Left renal cortex interstitium (tissue), 4 donors: ENCODE measurements at regions not wholly inside any gene's neighbourhood (a gene's known extent, or its start where the extent isn't known, plus 50 kb on each side); places are given as distances from the start of the nearest gene placed in this dataset.
A peak's percentile ranks its signal among the peaks of the same experiment; 100 is the strongest.
"Not testable (repeated sequence)": the region's sequence is repeated elsewhere in the genome, so short reads cannot be mapped to it uniquely, and the experiment has no call there.

Source experiments
- DNase-seq, 4 donors: peaks; one replicate each; pipeline ENCODE4 v3.0.0-alpha.2; 2013; ENCODE audit warnings: low read depth in 4 of 4, low spot score in 2 of 4, missing footprints in 1 of 4

DNA sequence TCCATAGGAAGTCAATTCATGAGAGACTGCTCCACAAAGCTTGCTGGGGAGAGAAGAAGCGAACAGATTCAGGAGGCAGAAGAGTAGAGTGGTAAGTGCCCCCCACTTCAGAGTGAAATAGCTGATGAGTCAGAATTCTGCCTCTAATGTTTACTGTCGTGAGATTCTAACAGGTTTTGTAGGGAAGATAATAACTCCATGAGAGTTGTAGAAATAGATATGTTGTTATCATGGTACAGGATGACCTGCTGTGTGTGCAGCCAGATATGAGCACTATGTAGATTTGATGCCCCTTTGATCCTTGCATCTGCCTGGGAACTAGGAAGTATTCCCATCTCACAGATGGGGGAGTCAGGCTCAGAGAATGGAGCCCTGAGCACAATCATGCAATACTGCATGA is 502.4 kb upstream of the CDH11 start:
- no peak for DNase-seq

GRCh38 chr16:65622871-65623270 is 501.0 kb upstream of the CDH11 start:
- DNase-seq, result no peak

DNA sequence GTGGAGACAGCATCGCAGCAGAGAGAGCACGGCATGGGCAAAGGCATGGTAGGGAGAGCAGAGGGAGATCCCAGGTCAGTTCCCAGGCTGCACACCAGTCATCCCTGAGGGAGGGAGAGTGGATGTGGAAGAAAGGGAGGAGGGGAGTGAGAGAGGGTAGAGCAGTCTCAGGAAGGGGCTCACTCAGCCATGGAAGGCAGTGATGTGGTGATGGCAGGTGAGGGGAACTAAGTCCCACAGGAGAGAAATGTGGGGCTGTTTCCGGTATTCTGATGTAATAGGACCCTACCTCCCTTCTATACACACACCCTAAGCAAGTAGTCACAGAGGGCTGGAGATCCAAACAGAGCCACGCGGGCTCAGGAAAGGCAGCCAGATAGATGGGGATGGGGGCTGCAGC is 500.3 kb upstream of the CDH11 start:
- DNase-seq, result peak in 2 of 4 donors; percentile 7 to 16

DNA sequence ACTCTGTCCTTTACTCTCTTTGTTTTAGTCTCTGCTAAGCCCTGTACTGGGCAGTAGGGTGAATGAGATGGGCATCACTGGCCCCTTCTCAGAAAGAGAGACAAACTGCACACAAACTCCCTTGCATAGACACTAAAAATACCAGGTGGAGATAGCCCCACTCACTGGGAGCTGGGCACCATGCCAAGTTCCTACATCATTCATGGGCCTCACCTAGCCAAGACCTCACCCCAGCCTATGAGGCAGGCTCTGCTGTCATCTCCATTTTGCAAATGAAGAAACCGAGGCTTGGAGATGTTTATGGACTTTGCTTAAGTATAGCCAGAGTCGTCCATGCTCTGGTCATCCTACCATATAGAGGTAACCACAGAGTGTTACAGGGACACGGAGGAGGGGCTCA is 499.8 kb upstream of the CDH11 start:
- no peak for DNase-seq

- no peak for DNase-seq
Observed at GRCh38 chr16:65619606-65620005, 497.7 kb upstream of the CDH11 start.

DNA sequence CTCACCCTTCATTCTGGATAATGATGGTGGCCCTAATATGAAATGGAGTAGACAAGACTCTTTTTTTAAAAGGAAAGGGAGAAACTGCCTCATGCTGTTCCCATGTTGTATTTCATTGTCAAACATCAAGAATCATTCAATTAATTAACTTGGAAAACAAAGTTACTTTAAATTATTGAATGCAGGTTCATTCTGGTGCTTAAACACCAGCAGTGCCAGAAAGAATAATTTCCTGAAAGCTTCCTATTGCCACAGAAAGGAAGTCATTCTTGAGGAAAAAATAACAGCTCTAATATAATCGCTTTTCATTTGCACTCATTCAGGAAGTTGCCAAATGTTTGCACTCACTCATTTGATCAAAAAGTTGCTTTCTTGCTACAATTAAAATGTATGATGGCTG is 497.1 kb upstream of the CDH11 start:
- DNase-seq, result no peak

- DNase-seq, result no peak
Observed at GRCh38 chr16:65618333-65618732, 496.5 kb upstream of the CDH11 start.

DNA sequence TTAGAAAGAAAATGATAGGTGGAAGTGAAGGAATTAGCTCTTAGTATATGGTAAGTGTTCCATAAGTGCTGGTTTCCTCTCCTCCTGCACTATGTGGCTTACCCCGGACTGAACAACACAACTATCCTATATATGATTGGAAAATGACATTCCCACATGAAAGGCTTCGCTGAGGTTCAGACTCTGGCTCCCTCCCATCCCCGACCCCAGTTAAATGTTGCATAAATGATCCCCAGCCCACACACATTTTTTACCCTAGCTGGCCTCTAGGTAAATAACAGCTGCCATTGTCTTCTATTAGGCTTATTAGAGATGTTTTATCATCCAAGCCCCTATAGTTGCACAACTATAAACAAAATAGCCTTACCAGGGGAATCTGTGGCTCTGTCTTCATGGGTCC is 495.6 kb upstream of the CDH11 start:
- DNase-seq, result no peak

GRCh38 chr16:65608455-65608854 is 486.6 kb upstream of the CDH11 start:
- DNase-seq, result no peak

DNA sequence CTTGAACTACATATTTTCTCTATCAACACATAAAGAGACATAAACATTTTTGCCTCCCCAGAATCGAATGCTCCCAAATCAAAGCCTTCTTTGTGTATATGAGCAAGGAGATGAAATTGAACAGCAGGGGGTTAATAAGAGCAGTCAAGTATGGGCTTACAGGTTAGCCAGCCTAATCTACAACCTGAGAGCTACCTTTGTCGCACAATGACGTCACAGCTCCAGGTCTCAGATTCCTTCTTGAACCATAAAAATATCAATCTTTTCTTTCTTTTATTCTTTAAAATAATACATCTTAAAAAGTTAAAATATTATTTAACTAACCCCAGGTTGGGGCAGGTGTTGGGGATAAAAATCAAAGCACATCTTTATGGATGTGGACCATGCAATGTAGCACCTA is 482.9 kb upstream of the CDH11 start:
- DNase-seq, result no peak

GRCh38 chr16:65601781-65602180 is 479.9 kb upstream of the CDH11 start:
- DNase-seq, result no peak

GRCh38 chr16:65600629-65601028 is 478.8 kb upstream of the CDH11 start:
- DNase-seq, result no peak

DNA sequence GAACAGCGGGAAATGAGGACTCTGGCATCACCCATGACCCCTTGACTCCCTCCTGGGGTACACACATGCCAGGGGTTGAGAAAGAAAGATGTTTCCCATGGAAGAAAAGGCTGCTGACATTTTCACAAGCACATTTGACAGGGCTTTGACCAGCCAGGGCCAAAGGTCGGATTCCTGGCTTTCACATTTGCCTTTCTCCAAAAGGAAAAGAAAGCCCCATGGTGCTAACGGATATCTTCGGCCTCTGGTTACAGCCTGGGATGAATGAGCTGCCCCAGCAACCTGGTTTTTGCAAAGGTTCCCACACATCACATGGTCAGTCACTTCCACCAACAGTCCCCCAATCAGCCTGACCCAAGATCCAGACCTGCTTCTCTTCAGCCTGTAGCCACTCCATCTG is 478.2 kb upstream of the CDH11 start:
- DNase-seq, result no peak

DNA sequence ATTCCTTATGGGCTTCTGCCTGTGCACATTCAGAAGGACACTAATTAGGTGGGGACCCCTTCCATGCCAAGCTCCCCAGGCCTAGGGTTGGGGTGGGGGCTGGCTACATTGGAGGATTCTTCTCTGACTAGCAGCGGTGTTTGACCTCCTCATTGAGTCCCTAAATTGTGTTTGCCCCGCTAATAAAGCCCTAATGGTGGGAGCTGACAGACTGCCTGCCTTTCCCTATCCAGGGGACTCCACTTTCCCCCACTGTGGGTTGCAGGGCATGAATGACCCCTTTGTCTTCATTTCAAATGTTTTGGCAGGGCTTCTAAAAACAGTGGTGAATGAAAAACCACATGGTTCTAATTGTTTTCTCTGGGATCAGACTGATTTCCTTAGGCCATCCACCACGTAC is 476.8 kb upstream of the CDH11 start:
- DNase-seq, result no peak

DNA sequence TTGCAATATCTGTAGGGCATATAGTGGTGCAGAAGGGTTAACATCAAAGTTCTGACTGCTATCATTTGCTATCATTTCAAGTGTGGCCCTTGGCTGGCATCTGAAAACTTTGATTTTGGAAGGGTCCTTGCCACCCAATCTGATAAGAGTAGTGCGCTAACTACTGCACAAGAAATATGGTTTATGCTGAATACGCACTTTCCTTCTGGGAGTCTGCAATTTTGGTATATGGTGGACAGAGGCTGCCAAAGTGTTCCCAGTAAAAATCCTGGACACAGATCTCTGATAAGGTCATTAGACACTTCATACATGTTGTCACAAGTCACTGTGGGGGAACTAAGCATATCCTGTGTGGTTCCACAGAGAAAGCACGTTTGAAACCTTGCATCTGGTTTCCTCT is 461.6 kb upstream of the CDH11 start:
- DNase-seq, result no peak

DNA sequence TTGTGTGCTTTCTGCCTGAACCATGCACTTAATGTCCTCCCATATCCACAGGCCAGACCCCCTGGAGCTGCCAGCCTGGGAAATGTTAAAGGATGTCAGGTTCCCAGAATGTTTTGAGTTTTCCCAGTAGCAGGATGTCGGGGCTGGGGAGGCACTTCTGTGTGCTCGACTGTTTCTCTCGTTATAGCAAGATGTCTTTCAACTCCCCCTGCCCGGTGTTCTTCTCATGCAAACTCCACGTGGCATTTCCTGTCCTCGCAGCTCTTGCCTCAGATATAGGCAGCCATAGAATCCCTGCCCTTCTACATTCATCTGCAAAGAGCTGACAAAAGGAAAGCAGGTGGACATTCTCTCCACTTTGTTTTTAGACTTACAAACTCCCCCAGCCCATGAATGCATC is 457.2 kb upstream of the CDH11 start:
- DNase-seq, result no peak

GRCh38 chr16:65576631-65577030 is 454.8 kb upstream of the CDH11 start:
- no peak for DNase-seq

DNA sequence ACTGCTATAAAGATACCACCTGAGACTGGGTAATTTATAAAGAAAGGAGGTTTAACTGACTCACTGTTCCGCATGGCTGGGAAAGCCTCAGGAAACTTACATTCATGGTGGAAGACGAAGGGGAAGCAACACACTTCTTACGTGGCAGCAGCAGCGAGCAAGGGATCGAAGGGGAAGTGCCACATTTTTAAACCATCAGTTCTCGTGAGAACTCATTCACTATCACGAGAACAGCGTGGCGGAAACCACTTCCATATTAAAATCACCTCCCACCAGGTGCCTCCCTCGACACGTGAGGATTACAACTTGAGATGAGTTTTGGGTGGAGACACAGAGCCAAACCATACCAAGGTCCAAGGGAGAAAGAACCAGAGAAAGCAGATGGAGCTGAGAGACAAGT is 454.3 kb upstream of the CDH11 start:
- DNase-seq, result no peak

DNA sequence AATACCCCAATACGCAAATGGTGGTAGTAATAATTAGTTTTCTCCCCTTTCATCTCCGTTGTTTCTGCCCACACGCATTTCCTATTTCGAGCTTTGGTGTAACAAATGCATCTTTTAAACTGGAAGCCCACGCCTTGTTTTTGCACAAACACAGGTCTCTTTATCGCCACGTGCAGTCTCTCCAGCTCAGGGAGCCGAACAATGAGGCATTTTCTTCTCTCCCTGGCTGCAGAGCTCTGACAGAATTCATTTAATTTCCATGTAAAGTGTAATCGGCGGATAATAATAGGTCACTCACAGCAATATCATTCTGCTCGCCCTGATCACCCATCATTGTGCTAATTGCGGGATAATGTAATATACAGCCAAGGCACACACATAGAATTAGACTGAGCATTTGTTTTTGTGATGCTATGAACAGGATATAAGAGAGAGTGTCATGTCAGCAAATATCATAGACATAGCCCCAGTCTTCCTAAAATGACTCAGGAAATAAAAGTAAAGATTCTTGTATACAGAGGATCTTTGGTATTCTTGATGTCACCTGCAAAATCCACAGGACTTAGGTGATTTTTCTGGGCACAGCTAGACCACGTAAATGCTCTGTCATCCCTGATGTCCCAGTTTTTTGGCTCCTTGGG is 452.6 kb upstream of the CDH11 start:
- DNase-seq, result no peak

- DNase-seq, result no peak
Observed at GRCh38 chr16:65572156-65572555, 450.3 kb upstream of the CDH11 start.

- DNase-seq, result no peak
Observed at GRCh38 chr16:65570261-65570660, 448.4 kb upstream of the CDH11 start.

DNA sequence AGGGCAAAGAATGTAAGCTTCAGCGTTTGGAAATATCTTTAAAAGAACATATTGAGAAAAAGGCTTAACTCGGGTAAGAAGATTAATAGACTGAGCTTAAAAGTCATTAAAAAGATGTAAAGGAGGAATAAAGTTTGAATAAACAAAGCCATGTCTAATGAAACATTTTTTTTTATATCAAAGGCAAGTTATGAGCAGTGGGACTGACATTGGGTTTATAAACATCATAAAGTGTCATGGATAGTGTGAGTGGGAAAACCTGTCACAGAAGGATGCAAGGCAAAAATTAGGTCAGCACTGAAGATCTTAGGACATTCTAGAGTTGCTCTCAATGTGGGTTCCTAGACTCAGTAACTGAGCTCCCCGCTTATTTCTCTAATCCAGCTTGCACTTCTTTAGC is 438.0 kb upstream of the CDH11 start:
- no peak for DNase-seq

GRCh38 chr16:65549689-65550088 is 427.8 kb upstream of the CDH11 start:
- DNase-seq, result not testable (repeated sequence)
